NCI-H1694 (cell line): ENCODE measurements at regions not wholly inside any gene's neighbourhood (a gene's known extent, or its start where the extent isn't known, plus 50 kb on each side); places are given as distances from the start of the nearest gene placed in this dataset.
"Not testable (repeated sequence)": the region's sequence is repeated elsewhere in the genome, so short reads cannot be mapped to it uniquely, and the experiment has no call there.

Experiments
- DNase-seq: peaks from one replicate; lab custom pipeline; 2025; lab: John Stamatoyannopoulos, UW

DNA sequence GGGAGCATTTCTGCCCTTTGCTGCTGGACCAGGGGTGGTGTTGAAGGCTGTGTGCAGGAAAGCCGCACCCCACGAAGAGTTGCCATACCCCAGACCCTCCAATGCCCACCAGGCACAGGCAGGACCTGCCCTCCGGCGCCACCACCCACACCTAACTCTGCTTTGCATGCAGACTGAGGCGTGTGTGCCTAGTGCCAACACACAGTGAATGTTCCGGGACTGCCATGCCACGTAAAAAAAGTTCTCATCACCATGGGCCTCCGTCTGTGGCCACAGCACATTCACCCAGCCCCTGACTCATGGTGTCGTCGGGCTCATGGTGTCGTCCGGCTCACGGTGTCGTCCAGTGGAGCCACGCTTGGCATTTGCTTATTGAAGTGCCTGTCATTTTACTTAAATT is 184.9 kb upstream of the RAB6C start:
- no peak for DNase-seq

GRCh38 chr2:129796225-129796624 is 183.2 kb upstream of the RAB6C start:
- DNase-seq: no peak

GRCh38 chr2:129796801-129797488 is 182.5 kb upstream of the RAB6C start:
- DNase-seq: no peak

GRCh38 chr2:129797489-129798300 is 181.8 kb upstream of the RAB6C start:
- no peak for DNase-seq

- no peak for DNase-seq
Measured at GRCh38 chr2:129798301-129798581, 181.2 kb upstream of the RAB6C start.

GRCh38 chr2:129798626-129799025 is 180.8 kb upstream of the RAB6C start:
- no peak for DNase-seq

DNA sequence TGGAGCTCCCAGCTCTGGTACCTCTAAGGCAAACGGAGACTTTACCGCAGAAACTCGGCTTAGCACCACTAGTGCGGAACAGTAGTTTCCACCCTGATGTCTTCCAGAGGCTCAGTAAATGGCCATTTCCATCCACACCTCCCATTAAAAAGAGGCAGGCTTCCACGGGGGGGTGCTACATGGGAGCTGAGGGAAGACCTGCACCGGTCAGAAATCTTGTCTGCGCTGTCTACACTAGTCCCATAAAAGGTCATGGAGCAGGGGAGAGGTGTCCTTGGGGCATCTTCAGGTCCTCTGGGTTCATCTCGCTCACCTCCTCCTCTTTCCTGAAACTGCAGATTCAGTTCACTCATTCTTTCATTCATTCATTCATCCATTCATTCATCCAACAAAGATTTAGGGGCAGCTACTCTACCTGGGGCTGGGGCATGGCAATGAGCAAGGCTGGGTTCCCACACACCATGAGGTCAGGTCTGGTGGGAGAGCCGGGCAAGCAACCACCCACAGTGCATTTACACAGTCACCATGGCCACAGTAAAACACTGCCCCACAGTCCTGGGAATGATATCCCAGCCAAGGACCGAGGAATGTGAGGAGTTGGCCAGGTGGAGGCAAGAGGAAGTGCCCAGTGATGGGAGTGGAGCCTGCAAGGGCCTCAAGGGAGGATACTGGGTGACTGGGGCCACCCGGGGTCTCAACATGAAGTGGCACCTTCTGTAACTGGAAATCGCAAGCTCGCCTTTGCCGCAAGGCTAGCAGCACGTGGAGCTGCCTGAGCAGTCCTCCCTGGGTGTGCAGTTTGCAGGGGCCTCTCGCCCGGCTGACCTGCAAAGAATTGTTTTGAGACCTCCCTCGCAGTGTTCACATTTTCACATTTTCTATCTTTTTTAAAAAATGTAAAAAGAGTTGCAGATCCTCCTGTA is 180.2 kb upstream of the RAB6C start:
- no peak for DNase-seq

- DNase-seq: no peak
Measured at GRCh38 chr2:129800285-129800684, 179.2 kb upstream of the RAB6C start.

GRCh38 chr2:129800686-129801085 is 178.8 kb upstream of the RAB6C start:
- DNase-seq: no peak

DNA sequence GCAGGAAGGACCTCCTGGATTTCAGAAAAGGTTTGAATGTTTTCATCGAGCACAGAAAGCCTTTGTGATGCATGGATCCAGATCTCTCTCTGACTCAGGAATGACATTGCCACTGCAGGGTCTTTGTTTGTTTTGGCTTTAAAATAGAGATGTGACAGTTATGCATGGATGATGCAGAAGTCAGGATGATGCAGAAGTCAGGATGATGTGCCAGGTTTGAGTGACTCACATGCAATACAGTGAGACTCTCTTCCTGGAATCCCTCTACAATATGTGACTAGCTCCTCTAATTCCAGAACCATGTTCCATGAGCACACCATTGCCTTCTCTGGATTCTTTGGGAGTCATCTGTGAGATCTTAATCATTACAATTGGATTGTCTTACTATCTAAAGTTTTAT is 177.9 kb upstream of the RAB6C start:
- DNase-seq: peak; percentile 68

DNA sequence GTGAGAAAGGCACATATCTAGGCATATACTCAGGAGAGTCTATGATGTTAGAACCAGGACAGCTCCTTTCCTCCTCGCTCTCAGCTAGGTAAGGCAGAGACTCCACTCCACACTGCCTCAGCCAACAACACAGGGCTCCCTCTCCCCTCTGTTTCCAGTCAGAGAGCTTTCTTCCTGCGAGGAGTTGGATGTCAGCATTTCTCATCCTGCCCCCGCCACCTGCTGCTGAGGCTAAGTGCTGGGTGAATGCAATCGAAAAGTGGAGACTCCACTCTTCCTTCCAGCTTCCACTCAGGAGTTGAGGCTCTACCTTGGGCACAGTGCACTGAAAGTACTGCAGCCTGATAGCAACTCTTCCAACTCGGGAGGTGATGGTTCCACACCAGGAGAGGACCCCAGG is 177.2 kb upstream of the RAB6C start:
- DNase-seq: no peak

GRCh38 chr2:129803032-129803431 is 176.4 kb upstream of the RAB6C start:
- no peak for DNase-seq

DNA sequence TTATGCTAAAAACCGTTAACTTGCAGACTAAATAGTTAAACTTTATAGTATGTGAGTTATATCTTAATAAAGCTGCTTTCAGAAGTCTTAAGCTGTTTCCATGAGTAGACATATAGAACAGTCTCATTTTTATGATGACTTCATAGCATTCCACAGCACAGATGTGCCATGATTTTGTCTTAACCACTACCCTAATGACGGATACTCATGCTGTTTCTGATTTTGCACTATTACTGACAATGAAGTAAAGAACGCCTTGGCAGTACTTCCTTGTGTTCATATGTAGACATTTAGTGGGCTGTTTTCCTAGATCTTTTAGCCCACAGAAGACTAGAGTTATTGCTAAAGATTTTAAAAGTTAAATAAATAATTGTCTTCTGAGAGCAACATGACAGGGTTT is 175.6 kb upstream of the RAB6C start:
- DNase-seq: no peak

DNA sequence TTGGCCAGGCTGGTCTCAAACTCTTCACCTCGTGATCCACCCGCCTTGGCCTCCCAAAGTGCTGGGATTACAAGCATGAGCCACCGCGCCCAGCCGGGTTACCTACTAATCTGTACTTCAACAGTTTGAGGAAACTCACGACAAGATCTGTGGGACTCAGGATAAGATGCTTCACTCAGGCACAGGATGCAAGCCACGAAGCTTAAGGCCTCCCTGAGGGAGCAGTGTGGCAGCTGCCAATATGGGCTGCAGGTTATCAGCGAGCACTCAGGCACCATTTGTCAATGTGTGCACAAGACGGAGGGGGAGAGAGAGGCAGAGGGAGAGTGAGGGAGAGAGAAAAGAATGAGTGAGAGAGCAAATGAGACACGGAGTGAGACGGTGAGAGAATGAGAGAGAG is 173.6 kb upstream of the RAB6C start:
- DNase-seq: no peak

DNA sequence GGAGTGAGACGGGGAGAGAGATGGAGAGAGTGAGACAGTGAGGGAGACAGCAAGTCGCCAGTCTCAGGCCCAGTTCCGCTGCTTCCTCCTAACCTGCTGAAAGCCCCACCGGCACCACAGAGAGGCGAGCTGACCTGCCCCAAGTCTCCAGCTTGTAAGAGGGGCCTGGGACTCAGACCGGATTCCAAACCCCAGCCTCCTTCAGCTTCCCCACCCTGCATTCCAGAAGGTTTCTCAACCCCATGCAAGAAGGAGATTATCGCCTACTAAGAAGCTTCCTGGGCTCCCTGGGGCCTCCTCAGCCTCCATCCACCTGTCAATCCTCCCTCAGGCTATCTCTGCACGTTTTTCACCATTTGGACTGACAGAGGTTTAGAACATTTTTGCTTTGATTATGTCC is 173.1 kb upstream of the RAB6C start:
- DNase-seq: no peak

DNA sequence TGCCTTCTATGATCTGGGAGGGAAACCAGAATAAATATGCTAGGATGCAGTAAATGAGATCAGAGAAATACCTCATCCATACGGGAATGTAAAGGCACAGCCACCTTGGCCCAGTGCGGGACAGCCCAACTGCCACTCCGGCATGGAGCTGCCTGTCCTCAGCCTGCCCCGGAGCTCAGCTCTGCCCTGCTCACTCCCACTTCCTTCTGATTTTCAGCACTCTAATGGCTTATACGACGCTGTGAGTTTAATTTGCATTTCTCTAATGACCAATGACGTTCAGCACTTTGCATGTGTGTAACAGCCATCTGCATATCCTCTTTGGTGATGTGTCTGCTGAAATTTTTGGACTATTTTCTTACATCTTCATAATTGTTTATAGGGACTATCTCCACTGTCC is 172.5 kb upstream of the RAB6C start:
- no peak for DNase-seq

- not testable (repeated sequence) for DNase-seq
Measured at GRCh38 chr2:129807642-129808338, 171.7 kb upstream of the RAB6C start.

- no peak for DNase-seq
Measured at GRCh38 chr2:129810521-129810920, 168.9 kb upstream of the RAB6C start.

- no peak for DNase-seq
Measured at GRCh38 chr2:129812071-129812470, 167.4 kb upstream of the RAB6C start.

DNA sequence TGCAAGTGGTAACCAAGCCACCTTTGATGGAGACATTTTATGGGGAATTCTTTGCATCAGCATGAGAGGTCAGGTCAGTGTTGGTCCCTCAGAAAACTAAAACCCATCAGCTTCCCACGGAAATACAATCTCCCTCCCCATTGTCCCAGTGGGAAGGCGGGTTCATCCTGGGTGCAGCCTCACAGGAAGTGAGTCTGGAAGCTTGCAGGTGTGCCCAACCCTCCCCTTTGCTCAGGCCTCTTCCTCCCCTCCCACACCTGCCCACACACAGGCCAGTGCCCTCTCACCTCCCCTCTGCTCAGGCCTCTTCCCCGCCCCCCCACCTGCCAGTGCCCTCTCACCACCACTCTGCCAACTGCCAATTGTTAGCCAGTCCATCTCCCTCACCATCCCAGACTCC is 166.8 kb upstream of the RAB6C start:
- no peak for DNase-seq

DNA sequence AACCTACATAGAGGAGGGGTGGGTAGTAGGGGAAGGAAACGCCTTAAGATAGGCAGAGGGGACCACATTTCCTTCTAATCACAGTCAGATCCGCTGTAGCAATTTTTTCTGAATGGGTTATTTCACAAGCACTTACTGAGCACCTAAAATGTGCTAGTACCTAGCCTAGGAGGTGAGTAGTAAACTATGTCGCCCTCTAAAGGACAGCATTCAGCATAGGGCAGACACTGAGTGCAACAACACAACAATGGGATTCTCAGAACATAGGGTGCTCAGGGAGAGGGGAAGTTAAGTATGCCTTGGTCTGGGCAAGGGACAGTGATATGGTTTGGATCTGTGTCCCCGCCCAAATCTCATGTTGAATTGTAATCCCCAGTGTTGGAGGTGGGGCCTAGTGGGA is 166.1 kb upstream of the RAB6C start:
- DNase-seq: peak; percentile 23
